ENCODE measurements at regions not wholly inside any gene's neighbourhood (a gene's known extent, or its start where the extent isn't known, plus 50 kb on each side); places are given as distances from the start of the nearest gene placed in this dataset.

DNA sequence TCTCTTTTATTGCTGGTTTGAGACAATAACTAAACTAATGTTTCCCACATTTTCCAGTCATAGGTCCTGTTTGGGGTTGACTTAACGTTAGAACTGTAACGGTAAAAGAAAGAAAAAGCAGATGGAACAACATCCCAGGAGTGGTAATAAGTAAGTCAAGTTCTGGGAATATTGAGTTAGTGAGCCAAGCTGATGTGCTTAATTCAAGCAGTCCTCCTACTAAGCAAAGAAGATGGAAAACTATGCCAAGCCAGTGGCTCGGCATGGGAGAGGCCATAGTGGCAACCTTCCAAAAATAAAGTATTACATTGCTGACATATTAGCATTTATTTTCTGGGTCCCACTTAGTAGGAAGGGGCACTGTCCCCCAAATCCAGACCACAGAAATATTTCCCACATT is 161.7 kb upstream of the CDH5 start:
- no peaks in the 10 kb centered on the region for H3K36me3 ChIP-seq
- TF ChIP-seq, protein P1, sequence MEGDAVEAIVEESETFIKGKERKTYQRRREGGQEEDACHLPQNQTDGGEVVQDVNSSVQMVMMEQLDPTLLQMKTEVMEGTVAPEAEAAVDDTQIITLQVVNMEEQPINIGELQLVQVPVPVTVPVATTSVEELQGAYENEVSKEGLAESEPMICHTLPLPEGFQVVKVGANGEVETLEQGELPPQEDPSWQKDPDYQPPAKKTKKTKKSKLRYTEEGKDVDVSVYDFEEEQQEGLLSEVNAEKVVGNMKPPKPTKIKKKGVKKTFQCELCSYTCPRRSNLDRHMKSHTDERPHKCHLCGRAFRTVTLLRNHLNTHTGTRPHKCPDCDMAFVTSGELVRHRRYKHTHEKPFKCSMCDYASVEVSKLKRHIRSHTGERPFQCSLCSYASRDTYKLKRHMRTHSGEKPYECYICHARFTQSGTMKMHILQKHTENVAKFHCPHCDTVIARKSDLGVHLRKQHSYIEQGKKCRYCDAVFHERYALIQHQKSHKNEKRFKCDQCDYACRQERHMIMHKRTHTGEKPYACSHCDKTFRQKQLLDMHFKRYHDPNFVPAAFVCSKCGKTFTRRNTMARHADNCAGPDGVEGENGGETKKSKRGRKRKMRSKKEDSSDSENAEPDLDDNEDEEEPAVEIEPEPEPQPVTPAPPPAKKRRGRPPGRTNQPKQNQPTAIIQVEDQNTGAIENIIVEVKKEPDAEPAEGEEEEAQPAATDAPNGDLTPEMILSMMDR (IDR thresholded peaks at IDR 0.05): no peak
- no peak for TF ChIP-seq POLR2A (IDR thresholded peaks at IDR 0.05)
- H3K4me1 ChIP-seq: no peaks in the 10 kb centered on the region
- H3K4me3 ChIP-seq: no peak overlapping the region
- no peaks in the 10 kb centered on the region for H3K9me3 ChIP-seq
- H3K27me3 ChIP-seq: no peaks in the 10 kb centered on the region
- no peak for DNase-seq
- intact Hi-C loops (cut with DNase I; ENCODE audit: low total_unique reads): no loop called here
- no peak overlapping the region for H3K27ac ChIP-seq

DNA sequence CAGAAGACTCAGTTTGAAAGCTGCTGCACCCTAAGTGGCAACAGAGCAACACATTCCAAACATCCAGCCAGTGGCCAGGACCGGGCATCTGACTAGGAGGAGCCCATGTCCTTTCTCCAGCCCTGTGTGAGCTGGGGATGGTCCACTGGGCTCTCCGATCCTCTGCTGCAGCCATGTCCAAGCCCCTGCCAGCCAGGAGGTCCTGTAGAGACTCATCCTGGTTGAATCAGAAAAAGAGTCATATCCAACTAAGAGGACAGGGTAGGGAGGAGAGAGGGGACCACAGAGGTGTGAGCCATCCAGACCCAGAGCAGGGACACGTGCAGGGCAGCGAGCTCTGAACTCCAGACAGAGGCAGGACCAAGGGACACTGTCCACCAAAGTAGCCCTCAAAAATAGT is 163.0 kb upstream of the CDH5 start:
- no peak for DNase-seq
- H3K27me3 ChIP-seq: no peaks in the 10 kb centered on the region
- TF ChIP-seq, protein P1 (IDR thresholded peaks at IDR 0.05): no peak
- TF ChIP-seq POLR2A (IDR thresholded peaks at IDR 0.05): no peak
- no peaks in the 10 kb centered on the region for H3K36me3 ChIP-seq
- no peak overlapping the region for H3K27ac ChIP-seq
- intact Hi-C loops (cut with DNase I; ENCODE audit: low total_unique reads): no loop called here
- no peaks in the 10 kb centered on the region for H3K9me3 ChIP-seq
- no peak overlapping the region for H3K4me3 ChIP-seq
- no peaks in the 10 kb centered on the region for H3K4me1 ChIP-seq

GRCh38 chr16:66199189-66199588 is 167.3 kb upstream of the CDH5 start:
- Histone ChIP-seq H3K4me1 (no peaks in the 10 kb centered on the region), H3K36me3 (no peaks in the 10 kb centered on the region), H3K27ac (no peak overlapping the region), H3K4me3 (no peak overlapping the region), H3K27me3 (no peaks in the 10 kb centered on the region), H3K9me3 (no peaks in the 10 kb centered on the region)
- intact Hi-C loops (cut with DNase I; ENCODE audit: low total_unique reads): no loop called here
- no peak for TF ChIP-seq POLR2A (IDR thresholded peaks at IDR 0.05)
- TF ChIP-seq, protein P1 (IDR thresholded peaks at IDR 0.05): no peak
- no peak for DNase-seq

DNA sequence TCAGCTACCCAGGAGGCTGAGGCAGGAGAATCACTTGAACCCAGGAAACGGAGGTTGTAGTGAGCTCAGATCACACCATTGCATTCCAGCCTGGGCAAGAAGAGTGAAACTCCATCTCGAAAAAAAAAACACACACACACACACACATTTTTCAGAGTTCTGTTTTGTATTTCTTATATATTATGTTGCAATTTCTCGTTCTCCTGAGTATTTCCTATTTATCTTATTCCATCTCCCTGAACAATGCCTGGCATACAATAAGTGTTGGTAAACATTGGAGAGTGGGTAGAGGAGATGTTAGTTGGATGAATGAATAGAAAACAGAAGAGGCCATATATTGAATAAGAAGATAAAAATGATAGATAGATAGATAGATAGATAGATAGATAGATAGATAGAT is 167.8 kb upstream of the CDH5 start:
- TF ChIP-seq POLR2A (IDR thresholded peaks at IDR 0.05): no peak
- TF ChIP-seq, protein P1 (IDR thresholded peaks at IDR 0.05): no peak
- no peak overlapping the region for H3K27ac ChIP-seq
- H3K9me3 ChIP-seq: no peaks in the 10 kb centered on the region
- DNase-seq: no peak
- H3K4me3 ChIP-seq: no peak overlapping the region
- no peaks in the 10 kb centered on the region for H3K4me1 ChIP-seq
- no peaks in the 10 kb centered on the region for H3K36me3 ChIP-seq
- intact Hi-C loops (cut with DNase I; ENCODE audit: low total_unique reads): no loop called here
- no peaks in the 10 kb centered on the region for H3K27me3 ChIP-seq

- no peaks in the 10 kb centered on the region for H3K9me3 ChIP-seq
- no peak overlapping the region for H3K27ac ChIP-seq
- H3K4me3 ChIP-seq: no peak overlapping the region
- no peak for DNase-seq
- H3K4me1 ChIP-seq: no peaks in the 10 kb centered on the region
- H3K27me3 ChIP-seq: no peaks in the 10 kb centered on the region
- H3K36me3 ChIP-seq: no peaks in the 10 kb centered on the region
- TF ChIP-seq POLR2A (IDR thresholded peaks at IDR 0.05): no peak
- TF ChIP-seq, protein P1 (IDR thresholded peaks at IDR 0.05): no peak
- intact Hi-C loops (cut with DNase I; ENCODE audit: low total_unique reads): no loop called here
These were observed 168.7 kb upstream of the CDH5 start for GRCh38 chr16:66197668-66198278.

Data from uterus (tissue), 3 donors.